Tibial nerve (tissue), 4 donors: ENCODE measurements at regions not wholly inside any gene's neighbourhood (a gene's known extent, or its start where the extent isn't known, plus 50 kb on each side); places are given as distances from the start of the nearest gene placed in this dataset.

ENCODE experiments used
- DNase-seq, 2 donors: peaks; one replicate each; pipeline ENCODE4 v3.0.0-alpha.2; 2019; ENCODE audit warnings: low spot score in 2 of 2
- H3K27ac ChIP-seq, 4 donors: fragments of 200-600 bp; sonication (generic) in 3 of 4; one replicate each; pipeline ENCODE4 v1.5.1; 2017 to 2019; ENCODE audit warnings: mild to moderate bottlenecking in 1 of 4
- H3K27me3 ChIP-seq, 2 donors: fragments of 200-600 bp; sonication (generic) in 1 of 2; one replicate each; pipeline versions ENCODE4 v1.5.1 to v1.6.0; 2017 to 2019
- H3K36me3 ChIP-seq, 3 donors: fragments of 200-600 bp; sonication (generic); one replicate each; pipeline ENCODE4 v1.5.1; 2018 to 2019
- H3K4me1 ChIP-seq, 4 donors: fragments of 200-600 bp; sonication (generic) in 3 of 4; one replicate each; pipeline ENCODE4 v1.5.1; 2017 to 2019
- H3K4me3 ChIP-seq, 4 donors: fragments of 200-600 bp; sonication (generic) in 3 of 4; one replicate each; pipeline ENCODE4 v1.5.1; 2017 to 2019; ENCODE audit warnings: mild to moderate bottlenecking in 1 of 4, moderate library complexity in 1 of 4
- H3K9me3 ChIP-seq, 4 donors: fragments of 200-600 bp; sonication (generic) in 3 of 4; one replicate each; pipeline ENCODE4 v1.5.1; 2017 to 2019
- EP300 ChIP-seq, 2 donors: sonication (generic); formaldehyde crosslinking; IDR thresholded peaks; one replicate each; pipeline ENCODE4 v1.6.1; 2017; ENCODE audit warnings: antibody characterized with exemption in 2 of 2, mild to moderate bottlenecking in 1 of 2
- POLR2A ChIP-seq, 2 donors: fragments of 450-650 bp; IDR thresholded peaks; one replicate each; pipeline ENCODE4 v1.6.1; 2017; ENCODE audit warnings: antibody characterized with exemption in 2 of 2, mild to moderate bottlenecking in 2 of 2, moderate library complexity in 2 of 2
- WGBS, 2 donors: methylation state at CpG; one replicate each; pipeline ENCODE4 v1.1.5; 2018; 5-methylcytosine and 5-hydroxymethylcytosine counted together
- TF ChIP-seq, protein P1 (sequence below), 5 experiments: fragments of 200-600 bp in 3 of 5; fragments of 450-650 bp in 2 of 5; sonication (generic) in 3 of 5; IDR thresholded peaks; one replicate each; pipeline ENCODE4 v1.5.1; 2016 to 2019; ENCODE audit warnings: antibody characterized with exemption in 5 of 5, mild to moderate bottlenecking in 3 of 5, moderate library complexity in 2 of 5

DNA sequence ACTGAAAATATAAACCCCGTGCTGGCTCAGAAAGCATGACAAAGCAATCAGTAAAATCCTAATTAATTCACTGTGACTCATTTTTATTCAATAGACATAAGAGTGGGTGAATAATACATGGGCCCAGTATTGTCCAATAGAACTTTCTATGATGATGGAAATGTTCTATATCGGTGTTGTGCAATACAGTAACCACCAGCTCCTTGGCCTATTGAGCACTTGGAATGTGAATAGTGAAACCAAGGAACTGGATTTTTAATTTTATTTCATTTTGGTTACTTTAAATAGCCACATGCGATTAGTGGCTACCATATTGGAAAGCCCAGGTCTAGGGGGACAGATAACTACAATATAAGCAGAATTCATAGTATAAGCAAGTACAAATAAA lies 69.8 kb upstream of the PPP2R3A start:
- Histone ChIP-seq H3K27ac (no peak overlapping the region), H3K9me3 (no peaks in the 10 kb centered on the region), H3K27me3 (no peaks in the 10 kb centered on the region), H3K36me3 (no peaks in the 10 kb centered on the region), H3K4me3 (no peak overlapping the region), H3K4me1 (no peaks in the 10 kb centered on the region)
- no peak for TF ChIP-seq EP300 (IDR thresholded peaks at IDR 0.05)
- TF ChIP-seq, protein P1, sequence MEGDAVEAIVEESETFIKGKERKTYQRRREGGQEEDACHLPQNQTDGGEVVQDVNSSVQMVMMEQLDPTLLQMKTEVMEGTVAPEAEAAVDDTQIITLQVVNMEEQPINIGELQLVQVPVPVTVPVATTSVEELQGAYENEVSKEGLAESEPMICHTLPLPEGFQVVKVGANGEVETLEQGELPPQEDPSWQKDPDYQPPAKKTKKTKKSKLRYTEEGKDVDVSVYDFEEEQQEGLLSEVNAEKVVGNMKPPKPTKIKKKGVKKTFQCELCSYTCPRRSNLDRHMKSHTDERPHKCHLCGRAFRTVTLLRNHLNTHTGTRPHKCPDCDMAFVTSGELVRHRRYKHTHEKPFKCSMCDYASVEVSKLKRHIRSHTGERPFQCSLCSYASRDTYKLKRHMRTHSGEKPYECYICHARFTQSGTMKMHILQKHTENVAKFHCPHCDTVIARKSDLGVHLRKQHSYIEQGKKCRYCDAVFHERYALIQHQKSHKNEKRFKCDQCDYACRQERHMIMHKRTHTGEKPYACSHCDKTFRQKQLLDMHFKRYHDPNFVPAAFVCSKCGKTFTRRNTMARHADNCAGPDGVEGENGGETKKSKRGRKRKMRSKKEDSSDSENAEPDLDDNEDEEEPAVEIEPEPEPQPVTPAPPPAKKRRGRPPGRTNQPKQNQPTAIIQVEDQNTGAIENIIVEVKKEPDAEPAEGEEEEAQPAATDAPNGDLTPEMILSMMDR (IDR thresholded peaks at IDR 0.05): no peak
- TF ChIP-seq POLR2A (IDR thresholded peaks at IDR 0.05): no peak
- 75 to 80% methylated on average over 3 of the region's 3 CpGs for WGBS, 2 donors
- DNase-seq: no peak

DNA sequence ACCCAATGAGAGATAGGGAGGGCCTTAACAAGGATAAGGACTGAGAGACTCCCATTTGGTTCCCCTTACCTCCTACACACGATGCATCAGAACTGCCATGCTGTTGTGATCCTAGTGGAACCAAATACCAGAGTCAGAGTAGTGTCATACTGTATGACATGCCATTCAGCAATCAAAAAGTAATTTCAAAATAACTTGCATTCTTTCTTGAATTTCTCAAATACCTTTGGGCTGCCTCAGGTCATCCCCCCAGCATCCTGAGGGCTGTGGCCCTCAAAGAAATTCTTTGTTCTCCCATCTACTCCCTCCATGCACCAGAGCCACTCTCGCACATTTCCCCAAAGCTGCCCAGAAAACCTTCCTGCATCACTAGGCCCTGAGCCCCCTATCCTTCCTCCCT lies 68.9 kb upstream of the PPP2R3A start:
- no peak for DNase-seq
- H3K9me3 ChIP-seq: no peaks in the 10 kb centered on the region
- H3K4me1 ChIP-seq: no peaks in the 10 kb centered on the region
- TF ChIP-seq EP300 (IDR thresholded peaks at IDR 0.05): no peak
- TF ChIP-seq POLR2A (IDR thresholded peaks at IDR 0.05): no peak
- TF ChIP-seq, protein P1 (IDR thresholded peaks at IDR 0.05): peak in 1 of 5 experiments; percentile 0
- H3K27ac ChIP-seq: no peak overlapping the region
- no peak overlapping the region for H3K4me3 ChIP-seq
- H3K27me3 ChIP-seq: no peaks in the 10 kb centered on the region
- 42 to 69% methylated on average over 2 of the region's 2 CpGs for WGBS, 2 donors
- H3K36me3 ChIP-seq: no peaks in the 10 kb centered on the region

DNA sequence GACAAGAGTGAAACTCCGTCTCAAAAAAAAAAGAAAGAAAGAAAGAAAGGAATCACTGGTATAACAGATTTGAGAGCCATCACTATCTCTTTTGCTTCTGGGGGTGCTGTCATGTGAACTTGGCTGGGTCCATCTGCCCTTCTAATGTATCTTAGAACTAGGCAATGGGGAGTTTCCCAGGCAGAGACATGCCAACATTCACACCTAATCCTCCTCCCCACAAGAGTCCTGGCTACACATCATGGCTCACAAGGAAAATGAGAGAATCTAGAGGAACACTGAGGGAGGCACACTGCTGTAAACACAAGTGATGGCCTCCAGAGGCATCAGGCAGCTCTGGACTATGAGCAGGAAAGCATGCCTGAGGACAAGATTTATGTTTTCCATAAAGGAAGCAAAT lies 67.8 kb upstream of the PPP2R3A start:
- TF ChIP-seq POLR2A (IDR thresholded peaks at IDR 0.05) (no peak), EP300 (IDR thresholded peaks at IDR 0.05) (no peak)
- TF ChIP-seq, protein P1 (IDR thresholded peaks at IDR 0.05): no peak
- 69 to 96% methylated on average over 1 of the region's 1 CpG for WGBS, 2 donors
- DNase-seq: no peak
- H3K4me3 ChIP-seq: no peak overlapping the region
- no peaks in the 10 kb centered on the region for H3K9me3 ChIP-seq
- H3K27ac ChIP-seq: no peak overlapping the region
- H3K27me3 ChIP-seq: no peaks in the 10 kb centered on the region
- H3K4me1 ChIP-seq: no peaks in the 10 kb centered on the region
- H3K36me3 ChIP-seq: no peaks in the 10 kb centered on the region

DNA sequence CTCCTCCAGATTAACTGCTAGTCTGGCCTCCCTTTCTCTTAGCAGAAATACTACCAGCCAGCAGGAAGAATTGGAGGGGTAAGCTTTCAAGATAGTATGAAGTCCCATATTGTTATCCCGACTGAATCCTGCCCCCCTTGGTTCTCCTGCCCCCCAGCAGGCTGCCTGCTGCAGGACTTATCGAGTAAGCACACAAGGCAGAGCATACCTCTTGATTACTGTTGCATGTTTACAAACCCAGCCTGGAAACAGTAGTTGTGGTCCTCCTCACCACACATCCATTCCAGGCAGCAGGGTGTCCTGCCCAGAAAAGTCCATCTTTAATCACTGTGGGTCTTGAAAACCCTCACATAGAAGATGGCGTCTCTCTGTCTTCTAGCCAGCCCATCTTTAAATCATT lies 66.8 kb upstream of the PPP2R3A start:
- no peaks in the 10 kb centered on the region for H3K27me3 ChIP-seq
- H3K4me1 ChIP-seq: no peaks in the 10 kb centered on the region
- TF ChIP-seq POLR2A (IDR thresholded peaks at IDR 0.05) (no peak), EP300 (IDR thresholded peaks at IDR 0.05) (no peak)
- TF ChIP-seq, protein P1 (IDR thresholded peaks at IDR 0.05): no peak
- no peak overlapping the region for H3K27ac ChIP-seq
- WGBS, 2 donors: 77 to 79% methylated on average over 3 of the region's 3 CpGs
- no peaks in the 10 kb centered on the region for H3K36me3 ChIP-seq
- no peak overlapping the region for H3K4me3 ChIP-seq
- no peaks in the 10 kb centered on the region for H3K9me3 ChIP-seq
- no peak for DNase-seq

DNA sequence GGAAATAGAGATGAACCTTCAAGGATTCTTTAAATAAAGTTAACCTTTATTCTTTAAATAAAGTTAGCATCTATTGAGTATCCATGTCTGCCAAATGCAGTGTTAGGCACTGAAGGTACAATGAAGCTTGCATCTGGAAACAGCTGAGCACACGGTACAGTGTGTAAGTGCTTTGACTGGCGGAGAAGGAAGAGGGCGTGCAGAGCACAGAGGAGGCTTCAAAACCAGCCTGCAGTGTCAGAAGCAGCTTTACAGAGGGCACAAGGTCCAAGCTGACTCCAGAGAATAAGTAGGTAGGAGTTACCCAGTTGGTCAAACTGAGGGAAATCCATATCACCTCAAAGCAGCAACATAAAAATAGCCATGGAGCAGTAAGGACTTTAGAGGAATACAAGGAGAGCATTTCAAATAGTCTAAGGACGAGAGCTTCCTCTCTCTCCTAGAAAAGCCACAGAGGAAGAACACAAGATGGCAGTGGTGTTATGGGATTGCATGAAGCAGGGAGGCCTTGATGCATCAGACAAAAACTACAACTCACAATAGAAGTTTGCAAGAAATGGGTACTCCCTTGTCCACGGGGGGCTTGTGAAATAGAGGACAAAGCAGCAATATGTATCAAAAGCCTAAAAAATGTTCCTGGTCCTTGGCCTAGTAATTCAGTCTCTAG lies 60.3 kb upstream of the PPP2R3A start:
- H3K27me3 ChIP-seq: no peaks in the 10 kb centered on the region
- 53 to 58% methylated on average over 5 of the region's 5 CpGs for WGBS, 2 donors
- H3K4me1 ChIP-seq: no peaks in the 10 kb centered on the region
- no peaks in the 10 kb centered on the region for H3K36me3 ChIP-seq
- H3K9me3 ChIP-seq: no peaks in the 10 kb centered on the region
- H3K27ac ChIP-seq: no peak overlapping the region
- TF ChIP-seq EP300 (IDR thresholded peaks at IDR 0.05) (no peak), POLR2A (IDR thresholded peaks at IDR 0.05) (no peak)
- TF ChIP-seq, protein P1 (IDR thresholded peaks at IDR 0.05): no peak
- H3K4me3 ChIP-seq: no peak overlapping the region
- no peak for DNase-seq
